ENCODE measurements at regions not wholly inside any gene's neighbourhood (a gene's known extent, or its start where the extent isn't known, plus 50 kb on each side); places are given as distances from the start of the nearest gene placed in this dataset.

- TF ChIP-seq ZNF462 (CRISPR knock-in tag; IDR thresholded peaks at IDR 0.05) = no peak
- no peak for TF ChIP-seq POLR2AphosphoS5 (IDR thresholded peaks at IDR 0.05; ENCODE audit: low read depth)
Observed at GRCh38 chr15:95469496-95470000, 861.0 kb upstream of the NR2F2 start (continued).

- peaks cover 4% of the 10 kb centered on the region for H3K27me3 Mint-ChIP-seq (ENCODE audit: insufficient read depth, low read depth, poor library complexity)
- TF ChIP-seq ZNF331 (CRISPR knock-in tag; IDR thresholded peaks at IDR 0.05; ENCODE audit: low read depth) (no peak), EZH2phosphoT487 (IDR thresholded peaks at IDR 0.05; ENCODE audit: unreplicated experiment) (no peak), ZNF114 (CRISPR knock-in tag; IDR thresholded peaks at IDR 0.05) (no peak), POLR2AphosphoS5 (IDR thresholded peaks at IDR 0.05; ENCODE audit: low read depth) (no peak), REST (IDR thresholded peaks at IDR 0.05; ENCODE audit: unreplicated experiment) (no peak), STAT1 (IDR thresholded peaks at IDR 0.05; ENCODE audit: unreplicated experiment) (no peak), EZH2 (IDR thresholded peaks at IDR 0.05; ENCODE audit: low read depth, unreplicated experiment) (no peak), ETS1 (IDR thresholded peaks at IDR 0.05) (no peak), CREB1 (CRISPR knock-in tag; IDR thresholded peaks at IDR 0.05; ENCODE audit: low read depth) (no peak), CTCF (conservative IDR thresholded peaks at IDR 0.05; ENCODE audit: low read depth in 2 of 2) (no peak)
Observed at GRCh38 chr15:95470529-95470928, 860.0 kb upstream of the NR2F2 start.

More at GRCh38 chr15:95470529-95470928, 860.0 kb upstream of the NR2F2 start:
- Histone ChIP-seq H3K9me2 (ENCODE audit: insufficient read depth) (no peaks in the 10 kb centered on the region), H3F3A (replicated peaks; ENCODE audit: low read depth) (no peaks in the 10 kb centered on the region), H3K4me1 (ENCODE audit: insufficient read depth) (no peaks in the 10 kb centered on the region), H3K27ac (ENCODE audit: low read depth) (no peak overlapping the region), H4K20me1 (replicated peaks; ENCODE audit: insufficient read depth) (no peaks in the 10 kb centered on the region), H3K36me3 (ENCODE audit: insufficient read depth) (no peaks in the 10 kb centered on the region), H2AFZ (no peak overlapping the region), H3K79me2 (replicated peaks; ENCODE audit: insufficient read depth) (no peaks in the 10 kb centered on the region), H3K4me3 (no peak overlapping the region), H3K4me2 (no peak overlapping the region), H3K27me3 (ENCODE audit: insufficient read depth) (no peaks in the 10 kb centered on the region)
- Mint-ChIP-seq H3K4me3 (no peak overlapping the region), H3K27ac (no peak overlapping the region), H3K9me3 (no peaks in the 10 kb centered on the region), H3K4me1 (peaks cover 3% of the 10 kb centered on the region; the same call in 2 of the 3 replicates), H3K36me3 (ENCODE audit: low read depth) (no peaks in the 10 kb centered on the region)
- ATAC-seq = no peak
- no peak for DNase-seq (ENCODE audit: low spot score)
